ENCODE measurements at regions not wholly inside any gene's neighbourhood (a gene's known extent, or its start where the extent isn't known, plus 50 kb on each side); places are given as distances from the start of the nearest gene placed in this dataset.
"Not testable (repeated sequence)": the region's sequence is repeated elsewhere in the genome, so short reads cannot be mapped to it uniquely, and the experiment has no call there.

DNA sequence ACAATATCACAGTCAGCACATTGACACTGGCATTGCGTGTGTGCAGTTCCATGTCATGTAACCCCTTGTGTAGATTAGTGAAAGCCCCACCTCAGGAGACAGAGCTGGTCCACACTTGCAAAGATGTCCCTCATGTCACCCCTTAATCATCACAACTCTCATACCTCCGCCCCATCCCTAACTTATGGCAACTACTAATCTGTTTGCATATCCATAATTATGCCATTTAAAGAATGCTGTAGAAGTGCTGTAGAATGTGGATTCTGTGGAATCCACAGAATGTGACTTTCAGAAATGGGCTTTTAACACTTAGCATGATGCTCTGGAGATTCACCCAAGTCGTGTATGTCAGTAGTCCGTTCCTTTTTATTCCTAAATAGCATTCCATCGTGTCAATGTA is 102.8 kb upstream of the VSTM2A start:
- H3K27me3 ChIP-seq (replicated peaks in 1 of 7) = no peaks in the 10 kb centered on the region
- TF ChIP-seq, protein P1, sequence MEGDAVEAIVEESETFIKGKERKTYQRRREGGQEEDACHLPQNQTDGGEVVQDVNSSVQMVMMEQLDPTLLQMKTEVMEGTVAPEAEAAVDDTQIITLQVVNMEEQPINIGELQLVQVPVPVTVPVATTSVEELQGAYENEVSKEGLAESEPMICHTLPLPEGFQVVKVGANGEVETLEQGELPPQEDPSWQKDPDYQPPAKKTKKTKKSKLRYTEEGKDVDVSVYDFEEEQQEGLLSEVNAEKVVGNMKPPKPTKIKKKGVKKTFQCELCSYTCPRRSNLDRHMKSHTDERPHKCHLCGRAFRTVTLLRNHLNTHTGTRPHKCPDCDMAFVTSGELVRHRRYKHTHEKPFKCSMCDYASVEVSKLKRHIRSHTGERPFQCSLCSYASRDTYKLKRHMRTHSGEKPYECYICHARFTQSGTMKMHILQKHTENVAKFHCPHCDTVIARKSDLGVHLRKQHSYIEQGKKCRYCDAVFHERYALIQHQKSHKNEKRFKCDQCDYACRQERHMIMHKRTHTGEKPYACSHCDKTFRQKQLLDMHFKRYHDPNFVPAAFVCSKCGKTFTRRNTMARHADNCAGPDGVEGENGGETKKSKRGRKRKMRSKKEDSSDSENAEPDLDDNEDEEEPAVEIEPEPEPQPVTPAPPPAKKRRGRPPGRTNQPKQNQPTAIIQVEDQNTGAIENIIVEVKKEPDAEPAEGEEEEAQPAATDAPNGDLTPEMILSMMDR (IDR thresholded peaks at IDR 0.05 in 8 of 11, conservative IDR thresholded peaks at IDR 0.05 in 3 of 11) = no peak
- TF ChIP-seq POLR2A (IDR thresholded peaks at IDR 0.05) = no peak
- 79 to 87% (median 80%) methylated on average over 5 of the region's 5 CpGs for WGBS, 5 donors

DNA sequence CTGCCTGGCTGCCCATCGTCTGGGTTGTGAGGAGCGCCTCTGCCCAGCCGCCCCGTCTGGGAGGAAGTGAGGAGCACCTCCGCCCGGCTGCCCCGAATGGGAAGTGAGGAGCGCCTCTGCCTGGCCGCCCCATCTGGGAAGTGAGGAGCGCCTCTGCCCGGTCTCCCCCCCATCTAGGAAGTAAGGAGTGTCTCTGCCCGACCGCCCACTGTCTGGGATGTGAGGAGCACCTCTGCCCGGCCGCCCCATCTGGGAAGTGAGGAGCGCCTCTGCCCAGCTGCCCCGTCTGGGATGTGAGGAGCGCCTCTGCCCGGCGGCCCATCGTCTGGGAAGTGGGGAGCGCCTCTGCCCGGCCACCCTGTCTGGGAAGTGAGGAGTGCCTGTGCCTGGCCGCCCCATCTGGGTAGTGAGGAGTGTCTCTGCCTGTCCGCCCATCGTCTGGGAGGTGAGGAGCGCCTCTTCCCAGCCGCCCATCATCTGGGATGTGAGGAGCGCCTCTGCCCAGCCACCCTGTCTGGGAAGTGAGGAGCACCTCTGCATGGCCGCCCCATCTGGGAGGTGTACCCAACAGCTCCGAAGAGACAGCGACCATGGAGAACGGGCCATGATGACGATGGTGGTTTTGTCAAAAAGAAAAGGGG is 98.0 kb upstream of the VSTM2A start:
- DNase-seq; H3K36me3 ChIP-seq; intact Hi-C loops (cut with DNase I; ENCODE audit: low total_unique reads); H3K4me3 ChIP-seq; H3K27ac ChIP-seq; H3K4me1 ChIP-seq; H3K27me3 ChIP-seq (replicated peaks in 1 of 7): not testable (repeated sequence)
- H3K9me3 ChIP-seq = peaks cover 0 to 53% (median 17%) of the 10 kb centered on the region in 8 donors
- 81 to 96% (median 93%) methylated on average over 21 to 34 of the region's 34 CpGs for WGBS, 5 donors

More for the DNA sequence above, 102.8 kb upstream of the VSTM2A start:
- intact Hi-C loops (cut with DNase I; ENCODE audit: low total_unique reads) = no loop called here
- Histone ChIP-seq H3K27ac (no peak overlapping the region), H3K9me3 (peaks cover 0 to 47% (median 28%) of the 10 kb centered on the region in 8 donors), H3K4me3 (no peak overlapping the region), H3K4me1 (no peaks in the 10 kb centered on the region), H3K36me3 (no peaks in the 10 kb centered on the region)
- DNase-seq = no peak

DNA sequence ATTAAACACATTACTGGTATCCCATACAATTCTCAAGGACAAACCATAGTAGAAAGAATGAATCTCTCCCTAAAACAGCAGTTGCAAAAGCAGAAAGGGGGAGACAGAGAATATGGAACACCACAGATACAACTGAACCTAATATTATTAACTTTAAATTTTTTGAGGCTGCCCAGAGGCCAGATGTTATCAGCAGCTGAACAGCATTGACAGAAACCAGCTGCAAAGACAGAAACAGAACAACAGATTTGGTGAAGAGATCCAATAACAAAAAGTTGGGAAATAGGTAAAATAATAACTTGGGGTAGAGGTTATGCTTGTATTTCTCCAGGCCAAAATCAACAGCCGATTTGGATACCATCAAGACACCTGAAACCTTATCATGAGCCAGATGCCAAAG is 89.0 kb upstream of the VSTM2A start:
- H3K27ac ChIP-seq; intact Hi-C loops (cut with DNase I; ENCODE audit: low total_unique reads); DNase-seq; H3K4me3 ChIP-seq; H3K36me3 ChIP-seq; H3K27me3 ChIP-seq (replicated peaks in 1 of 7); H3K4me1 ChIP-seq: not testable (repeated sequence)
- 44 to 91% (median 70%) methylated on average over 1 of the region's 1 CpG for WGBS, 5 donors
- peaks cover 0 to 86% (median 51%) of the 10 kb centered on the region in 8 donors for H3K9me3 ChIP-seq

DNA sequence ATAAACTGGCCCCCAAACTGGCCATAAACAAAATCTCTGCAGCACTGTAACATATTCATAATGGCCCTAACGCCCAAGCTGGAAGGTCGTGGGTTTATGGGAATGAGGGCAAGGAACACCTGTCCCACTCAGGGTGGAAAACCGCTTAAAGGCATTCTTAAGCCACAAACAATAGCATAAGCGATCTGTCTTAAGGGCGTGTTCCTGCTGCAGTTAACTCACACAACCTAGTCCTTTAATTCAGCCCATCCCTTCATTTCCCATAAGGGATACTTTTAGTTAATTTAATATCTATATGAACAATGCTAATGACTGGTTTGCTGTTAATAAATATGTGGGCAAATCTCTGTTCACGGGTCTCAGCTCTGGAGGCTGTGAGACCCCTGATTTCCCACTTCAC is 87.5 kb upstream of the VSTM2A start:
- H3K4me3 ChIP-seq; intact Hi-C loops (cut with DNase I; ENCODE audit: low total_unique reads); H3K27me3 ChIP-seq (replicated peaks in 1 of 7); DNase-seq; H3K27ac ChIP-seq; H3K4me1 ChIP-seq; H3K36me3 ChIP-seq: not testable (repeated sequence)
- peaks cover 0 to 89% (median 61%) of the 10 kb centered on the region in 8 donors for H3K9me3 ChIP-seq
- 74 to 83% (median 77%) methylated on average over 6 of the region's 6 CpGs for WGBS, 5 donors

DNA sequence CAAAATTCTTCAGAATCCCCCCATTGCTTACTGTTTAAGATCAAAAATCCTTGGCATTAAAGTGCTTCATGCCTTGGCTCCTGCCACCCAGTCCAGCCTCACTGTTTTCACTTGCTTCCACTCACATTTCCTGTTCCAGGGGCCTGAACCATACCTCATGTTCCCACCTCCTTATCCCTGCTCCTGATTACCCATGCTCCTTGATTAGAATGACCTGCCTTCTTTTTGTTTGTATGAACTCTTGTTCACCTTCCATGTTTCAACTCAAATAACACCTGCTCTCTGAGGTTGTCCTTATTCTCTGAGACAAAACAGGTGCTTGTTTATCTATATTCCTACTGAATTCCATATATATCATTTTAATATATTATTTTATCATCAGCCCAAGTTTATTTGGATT is 77.1 kb upstream of the VSTM2A start:
- no peak for DNase-seq
- peaks cover 0 to 43% (median 12%) of the 10 kb centered on the region in 8 donors for H3K9me3 ChIP-seq
- TF ChIP-seq, protein P1 (IDR thresholded peaks at IDR 0.05 in 8 of 11, conservative IDR thresholded peaks at IDR 0.05 in 3 of 11) = no peak
- TF ChIP-seq POLR2A (IDR thresholded peaks at IDR 0.05) = no peak
- no peak for TF ChIP-seq POLR2AphosphoS5 (IDR thresholded peaks at IDR 0.05)
- H3K36me3 ChIP-seq = no peaks in the 10 kb centered on the region
- H3K4me1 ChIP-seq = no peaks in the 10 kb centered on the region
- H3K27ac ChIP-seq = no peak overlapping the region
- intact Hi-C loops (cut with DNase I; ENCODE audit: low total_unique reads) = no loop called here
- H3K4me3 ChIP-seq = no peak overlapping the region
- no peaks in the 10 kb centered on the region for H3K27me3 ChIP-seq (replicated peaks in 1 of 7)

DNA sequence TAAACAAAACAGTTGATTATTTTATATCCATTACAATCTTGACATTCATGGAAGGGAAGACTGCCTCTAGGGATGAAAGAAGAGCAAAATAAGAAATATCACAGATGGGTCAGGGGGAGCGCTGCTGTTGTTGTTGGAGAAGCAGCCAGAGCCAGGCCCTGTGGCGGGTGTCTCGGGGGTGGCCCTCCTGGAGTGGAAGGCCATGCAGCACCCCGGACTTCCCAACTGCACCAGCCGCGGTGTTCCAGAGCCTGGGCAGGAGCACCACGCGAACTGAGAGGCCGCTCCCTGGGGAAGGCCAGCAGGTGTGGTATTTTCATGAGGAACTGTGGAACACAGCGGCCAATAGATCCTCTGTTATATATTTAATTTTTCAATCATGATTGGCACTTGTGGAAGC is 72.4 kb upstream of the VSTM2A start:
- WGBS, 5 donors = 89 to 96% (median 95%) methylated on average over 10 of the region's 10 CpGs
- H3K4me3 ChIP-seq = no peak overlapping the region
- H3K27me3 ChIP-seq (replicated peaks in 1 of 7) = no peaks in the 10 kb centered on the region
- H3K36me3 ChIP-seq = no peaks in the 10 kb centered on the region
- H3K9me3 ChIP-seq = peaks cover 0 to 61% (median 17%) of the 10 kb centered on the region in 8 donors
- no peaks in the 10 kb centered on the region for H3K4me1 ChIP-seq
- intact Hi-C loops (cut with DNase I; ENCODE audit: low total_unique reads) = no loop called here
- TF ChIP-seq POLR2A (IDR thresholded peaks at IDR 0.05) = no peak
- DNase-seq = no peak
- no peak overlapping the region for H3K27ac ChIP-seq

Measured in spleen (tissue), 11 donors.